ENCODE measurements at regions not wholly inside any gene's neighbourhood (a gene's known extent, or its start where the extent isn't known, plus 50 kb on each side); places are given as distances from the start of the nearest gene placed in this dataset.

DNA sequence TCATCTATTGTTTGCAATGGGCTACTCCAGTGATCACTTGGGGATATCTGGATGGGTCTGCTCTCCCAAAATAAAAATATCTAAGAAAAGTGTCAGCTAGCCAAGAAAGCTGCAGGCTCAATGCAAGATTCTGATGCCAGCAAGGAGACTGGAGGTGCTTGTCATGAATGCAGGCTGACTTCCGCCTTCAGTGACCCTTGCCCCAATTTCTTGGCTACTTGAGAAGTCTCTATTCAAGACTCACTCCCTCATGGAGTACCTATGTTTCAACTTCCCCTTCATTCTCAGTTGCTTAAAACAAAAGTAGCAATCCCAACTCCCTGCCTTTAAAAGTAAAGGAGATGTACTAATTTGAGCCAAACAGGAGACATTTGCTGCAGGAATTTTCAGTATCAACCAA lies 123.9 kb downstream of the GPR65 start:
- ATAC-seq: no peak
- Histone ChIP-seq H3K4me2 (no peak overlapping the region), H3K27me3 (ENCODE audit: insufficient read depth) (no peaks in the 10 kb centered on the region), H2AFZ (peak overlapping the region; percentile 16; the same call in 1 of the 2 replicates), H4K20me1 (replicated peaks; ENCODE audit: insufficient read depth) (no peaks in the 10 kb centered on the region), H3K4me3 (no peak overlapping the region), H3F3A (replicated peaks; ENCODE audit: low read depth) (no peaks in the 10 kb centered on the region), H3K27ac (ENCODE audit: low read depth) (no peak overlapping the region), H3K36me3 (ENCODE audit: insufficient read depth) (no peaks in the 10 kb centered on the region), H3K9me2 (ENCODE audit: insufficient read depth) (0 out of 2 replicates have a peak, but pooled peaks cover 9% of the 10 kb centered on the region), H3K79me2 (replicated peaks; ENCODE audit: insufficient read depth) (no peaks in the 10 kb centered on the region), H3K4me1 (ENCODE audit: insufficient read depth) (no peaks in the 10 kb centered on the region)
- Mint-ChIP-seq H3K9me3 (0 out of 3 replicates have a peak, but pooled peaks cover 8% of the 10 kb centered on the region), H3K36me3 (ENCODE audit: low read depth) (no peaks in the 10 kb centered on the region), H3K4me3 (no peak overlapping the region), H3K4me1 (no peaks in the 10 kb centered on the region), H3K27ac (no peak overlapping the region), H3K27me3 (ENCODE audit: insufficient read depth, low read depth, poor library complexity) (peaks cover 3% of the 10 kb centered on the region)
- no peak for DNase-seq (ENCODE audit: low spot score)
- TF ChIP-seq STAT1 (IDR thresholded peaks at IDR 0.05; ENCODE audit: unreplicated experiment) (no peak), CREB1 (CRISPR knock-in tag; IDR thresholded peaks at IDR 0.05; ENCODE audit: low read depth) (no peak), ZNF462 (CRISPR knock-in tag; IDR thresholded peaks at IDR 0.05) (no peak), ZNF331 (CRISPR knock-in tag; IDR thresholded peaks at IDR 0.05; ENCODE audit: low read depth) (no peak), POLR2AphosphoS5 (IDR thresholded peaks at IDR 0.05; ENCODE audit: low read depth) (no peak), EZH2 (IDR thresholded peaks at IDR 0.05; ENCODE audit: low read depth, unreplicated experiment) (no peak), NANOG (IDR thresholded peaks at IDR 0.05; ENCODE audit: borderline replicate concordance) (no peak), EZH2phosphoT487 (IDR thresholded peaks at IDR 0.05; ENCODE audit: unreplicated experiment) (no peak)
- TF ChIP-seq, protein P1, sequence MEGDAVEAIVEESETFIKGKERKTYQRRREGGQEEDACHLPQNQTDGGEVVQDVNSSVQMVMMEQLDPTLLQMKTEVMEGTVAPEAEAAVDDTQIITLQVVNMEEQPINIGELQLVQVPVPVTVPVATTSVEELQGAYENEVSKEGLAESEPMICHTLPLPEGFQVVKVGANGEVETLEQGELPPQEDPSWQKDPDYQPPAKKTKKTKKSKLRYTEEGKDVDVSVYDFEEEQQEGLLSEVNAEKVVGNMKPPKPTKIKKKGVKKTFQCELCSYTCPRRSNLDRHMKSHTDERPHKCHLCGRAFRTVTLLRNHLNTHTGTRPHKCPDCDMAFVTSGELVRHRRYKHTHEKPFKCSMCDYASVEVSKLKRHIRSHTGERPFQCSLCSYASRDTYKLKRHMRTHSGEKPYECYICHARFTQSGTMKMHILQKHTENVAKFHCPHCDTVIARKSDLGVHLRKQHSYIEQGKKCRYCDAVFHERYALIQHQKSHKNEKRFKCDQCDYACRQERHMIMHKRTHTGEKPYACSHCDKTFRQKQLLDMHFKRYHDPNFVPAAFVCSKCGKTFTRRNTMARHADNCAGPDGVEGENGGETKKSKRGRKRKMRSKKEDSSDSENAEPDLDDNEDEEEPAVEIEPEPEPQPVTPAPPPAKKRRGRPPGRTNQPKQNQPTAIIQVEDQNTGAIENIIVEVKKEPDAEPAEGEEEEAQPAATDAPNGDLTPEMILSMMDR (conservative IDR thresholded peaks at IDR 0.05; ENCODE audit: low read depth in 2 of 2): no peak
- TF ChIP-seq, protein P2, sequence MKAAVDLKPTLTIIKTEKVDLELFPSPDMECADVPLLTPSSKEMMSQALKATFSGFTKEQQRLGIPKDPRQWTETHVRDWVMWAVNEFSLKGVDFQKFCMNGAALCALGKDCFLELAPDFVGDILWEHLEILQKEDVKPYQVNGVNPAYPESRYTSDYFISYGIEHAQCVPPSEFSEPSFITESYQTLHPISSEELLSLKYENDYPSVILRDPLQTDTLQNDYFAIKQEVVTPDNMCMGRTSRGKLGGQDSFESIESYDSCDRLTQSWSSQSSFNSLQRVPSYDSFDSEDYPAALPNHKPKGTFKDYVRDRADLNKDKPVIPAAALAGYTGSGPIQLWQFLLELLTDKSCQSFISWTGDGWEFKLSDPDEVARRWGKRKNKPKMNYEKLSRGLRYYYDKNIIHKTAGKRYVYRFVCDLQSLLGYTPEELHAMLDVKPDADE (IDR thresholded peaks at IDR 0.05): no peak
- TF ChIP-seq, protein P3, sequence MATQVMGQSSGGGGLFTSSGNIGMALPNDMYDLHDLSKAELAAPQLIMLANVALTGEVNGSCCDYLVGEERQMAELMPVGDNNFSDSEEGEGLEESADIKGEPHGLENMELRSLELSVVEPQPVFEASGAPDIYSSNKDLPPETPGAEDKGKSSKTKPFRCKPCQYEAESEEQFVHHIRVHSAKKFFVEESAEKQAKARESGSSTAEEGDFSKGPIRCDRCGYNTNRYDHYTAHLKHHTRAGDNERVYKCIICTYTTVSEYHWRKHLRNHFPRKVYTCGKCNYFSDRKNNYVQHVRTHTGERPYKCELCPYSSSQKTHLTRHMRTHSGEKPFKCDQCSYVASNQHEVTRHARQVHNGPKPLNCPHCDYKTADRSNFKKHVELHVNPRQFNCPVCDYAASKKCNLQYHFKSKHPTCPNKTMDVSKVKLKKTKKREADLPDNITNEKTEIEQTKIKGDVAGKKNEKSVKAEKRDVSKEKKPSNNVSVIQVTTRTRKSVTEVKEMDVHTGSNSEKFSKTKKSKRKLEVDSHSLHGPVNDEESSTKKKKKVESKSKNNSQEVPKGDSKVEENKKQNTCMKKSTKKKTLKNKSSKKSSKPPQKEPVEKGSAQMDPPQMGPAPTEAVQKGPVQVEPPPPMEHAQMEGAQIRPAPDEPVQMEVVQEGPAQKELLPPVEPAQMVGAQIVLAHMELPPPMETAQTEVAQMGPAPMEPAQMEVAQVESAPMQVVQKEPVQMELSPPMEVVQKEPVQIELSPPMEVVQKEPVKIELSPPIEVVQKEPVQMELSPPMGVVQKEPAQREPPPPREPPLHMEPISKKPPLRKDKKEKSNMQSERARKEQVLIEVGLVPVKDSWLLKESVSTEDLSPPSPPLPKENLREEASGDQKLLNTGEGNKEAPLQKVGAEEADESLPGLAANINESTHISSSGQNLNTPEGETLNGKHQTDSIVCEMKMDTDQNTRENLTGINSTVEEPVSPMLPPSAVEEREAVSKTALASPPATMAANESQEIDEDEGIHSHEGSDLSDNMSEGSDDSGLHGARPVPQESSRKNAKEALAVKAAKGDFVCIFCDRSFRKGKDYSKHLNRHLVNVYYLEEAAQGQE (IDR thresholded peaks at IDR 0.05; ENCODE audit: unreplicated experiment): no peak

Measured in GM23338 (cell line).